ENCODE measurements at regions not wholly inside any gene's neighbourhood (a gene's known extent, or its start where the extent isn't known, plus 50 kb on each side); places are given as distances from the start of the nearest gene placed in this dataset.
A peak's percentile ranks its signal among the peaks of the same experiment; 100 is the strongest.
"Not testable (repeated sequence)": the region's sequence is repeated elsewhere in the genome, so short reads cannot be mapped to it uniquely, and the experiment has no call there.

GRCh38 chr6:11854408-11855165 lies 76.0 kb upstream of the ADTRP start:
- no peaks in the 10 kb centered on the region for H3K27me3 ChIP-seq (ENCODE audit: control insufficient read depth, insufficient read depth, low read length)
- no peaks in the 10 kb centered on the region for H3K36me3 ChIP-seq (replicated peaks; ENCODE audit: control insufficient read depth, insufficient read depth, low read length)
- H3K4me3 ChIP-seq (ENCODE audit: insufficient read depth, low read depth, low read length): no peak overlapping the region
- no peak for DNase-seq

GRCh38 chr6:11853678-11854407 lies 75.2 kb upstream of the ADTRP start:
- H3K36me3 ChIP-seq (replicated peaks; ENCODE audit: control insufficient read depth, insufficient read depth, low read length): no peaks in the 10 kb centered on the region
- no peaks in the 10 kb centered on the region for H3K27me3 ChIP-seq (ENCODE audit: control insufficient read depth, insufficient read depth, low read length)
- no peak overlapping the region for H3K4me3 ChIP-seq (ENCODE audit: insufficient read depth, low read depth, low read length)
- no peak for DNase-seq

GRCh38 chr6:11852061-11852651 lies 73.6 kb upstream of the ADTRP start:
- H3K4me3 ChIP-seq (ENCODE audit: insufficient read depth, low read depth, low read length): no peak overlapping the region
- no peaks in the 10 kb centered on the region for H3K27me3 ChIP-seq (ENCODE audit: control insufficient read depth, insufficient read depth, low read length)
- DNase-seq: no peak
- no peaks in the 10 kb centered on the region for H3K36me3 ChIP-seq (replicated peaks; ENCODE audit: control insufficient read depth, insufficient read depth, low read length)

GRCh38 chr6:11851387-11851786 lies 72.8 kb upstream of the ADTRP start:
- H3K4me3 ChIP-seq (ENCODE audit: insufficient read depth, low read depth, low read length): no peak overlapping the region
- no peaks in the 10 kb centered on the region for H3K27me3 ChIP-seq (ENCODE audit: control insufficient read depth, insufficient read depth, low read length)
- H3K36me3 ChIP-seq (replicated peaks; ENCODE audit: control insufficient read depth, insufficient read depth, low read length): no peaks in the 10 kb centered on the region
- DNase-seq: no peak

GRCh38 chr6:11848852-11849731 lies 70.5 kb upstream of the ADTRP start:
- Histone ChIP-seq H3K4me3 (ENCODE audit: insufficient read depth, low read depth, low read length) (no peak overlapping the region), H3K27me3 (ENCODE audit: control insufficient read depth, insufficient read depth, low read length) (no peaks in the 10 kb centered on the region), H3K36me3 (replicated peaks; ENCODE audit: control insufficient read depth, insufficient read depth, low read length) (no peaks in the 10 kb centered on the region)
- no peak for DNase-seq

- Histone ChIP-seq H3K36me3 (replicated peaks; ENCODE audit: control insufficient read depth, insufficient read depth, low read length) (no peaks in the 10 kb centered on the region), H3K4me3 (ENCODE audit: insufficient read depth, low read depth, low read length) (no peak overlapping the region), H3K27me3 (ENCODE audit: control insufficient read depth, insufficient read depth, low read length) (no peaks in the 10 kb centered on the region)
- no peak for DNase-seq
Measured at GRCh38 chr6:11848346-11848651, 69.7 kb upstream of the ADTRP start.

GRCh38 chr6:11847515-11848345 lies 69.1 kb upstream of the ADTRP start:
- no peak overlapping the region for H3K4me3 ChIP-seq (ENCODE audit: insufficient read depth, low read depth, low read length)
- H3K27me3 ChIP-seq (ENCODE audit: control insufficient read depth, insufficient read depth, low read length): no peaks in the 10 kb centered on the region
- H3K36me3 ChIP-seq (replicated peaks; ENCODE audit: control insufficient read depth, insufficient read depth, low read length): no peaks in the 10 kb centered on the region
- DNase-seq: no peak

- DNase-seq; H3K4me3 ChIP-seq (ENCODE audit: insufficient read depth, low read depth, low read length); H3K36me3 ChIP-seq (replicated peaks; ENCODE audit: control insufficient read depth, insufficient read depth, low read length): not testable (repeated sequence)
Measured at GRCh38 chr6:11847068-11847467, 68.5 kb upstream of the ADTRP start.

GRCh38 chr6:11845664-11846577 lies 67.3 kb upstream of the ADTRP start:
- H3K27me3 ChIP-seq (ENCODE audit: control insufficient read depth, insufficient read depth, low read length): no peaks in the 10 kb centered on the region
- H3K36me3 ChIP-seq (replicated peaks; ENCODE audit: control insufficient read depth, insufficient read depth, low read length): no peaks in the 10 kb centered on the region
- no peak overlapping the region for H3K4me3 ChIP-seq (ENCODE audit: insufficient read depth, low read depth, low read length)
- no peak for DNase-seq

More at GRCh38 chr6:11847068-11847467, 68.5 kb upstream of the ADTRP start:
- H3K27me3 ChIP-seq (ENCODE audit: control insufficient read depth, insufficient read depth, low read length): not testable (repeated sequence)

GRCh38 chr6:11842795-11843194 lies 64.2 kb upstream of the ADTRP start:
- H3K4me3 ChIP-seq (ENCODE audit: insufficient read depth, low read depth, low read length); H3K36me3 ChIP-seq (replicated peaks; ENCODE audit: control insufficient read depth, insufficient read depth, low read length); DNase-seq; H3K27me3 ChIP-seq (ENCODE audit: control insufficient read depth, insufficient read depth, low read length): not testable (repeated sequence)

GRCh38 chr6:11835065-11835464 lies 56.5 kb upstream of the ADTRP start:
- Histone ChIP-seq H3K4me3 (ENCODE audit: insufficient read depth, low read depth, low read length) (no peak overlapping the region), H3K36me3 (replicated peaks; ENCODE audit: control insufficient read depth, insufficient read depth, low read length) (no peaks in the 10 kb centered on the region), H3K27me3 (ENCODE audit: control insufficient read depth, insufficient read depth, low read length) (no peaks in the 10 kb centered on the region)
- no peak for DNase-seq

GRCh38 chr6:11833626-11834592 lies 55.3 kb upstream of the ADTRP start:
- no peaks in the 10 kb centered on the region for H3K36me3 ChIP-seq (replicated peaks; ENCODE audit: control insufficient read depth, insufficient read depth, low read length)
- H3K27me3 ChIP-seq (ENCODE audit: control insufficient read depth, insufficient read depth, low read length): no peaks in the 10 kb centered on the region
- H3K4me3 ChIP-seq (ENCODE audit: insufficient read depth, low read depth, low read length): no peak overlapping the region
- peak; percentile 40 for DNase-seq
